K562 (cell line): ENCODE measurements at regions not wholly inside any gene's neighbourhood (a gene's known extent, or its start where the extent isn't known, plus 50 kb on each side); places are given as distances from the start of the nearest gene placed in this dataset.

Source experiments
- DMBX1 ChIP-seq: fragments of 250-450 bp; sonication (Bioruptor Pico); IDR thresholded peaks from 2 replicates; pipeline ENCODE4 v1.8.0; 2022; ENCODE audit warnings: inconsistent platforms, mild to moderate bottlenecking, moderate library complexity, borderline replicate concordance
- ESRRA ChIP-seq: fragments of 450-650 bp; IDR thresholded peaks from 2 replicates; pipeline ENCODE4 v1.6.1; 2014; ENCODE audit warnings: low read depth, mild to moderate bottlenecking, moderate library complexity, borderline replicate concordance
- TF ChIP-seq, protein P1 (sequence below): fragments of 250-450 bp; sonication (Bioruptor Pico); IDR thresholded peaks from 2 replicates; pipeline ENCODE4 v1.8.0; 2021; ENCODE audit warnings: borderline replicate concordance, mild to moderate bottlenecking, moderate library complexity; ENCODE audit not compliant: poor library complexity, severe bottlenecking
- TF ChIP-seq, protein P2 (sequence below), 3 experiments: IDR thresholded peaks in 2 of 3; conservative IDR thresholded peaks in 1 of 3; 2 replicates each; pipeline ENCODE4 v1.5.1; 2011 to 2012; ENCODE audit warnings: low read length in 3 of 3, mild to moderate bottlenecking in 3 of 3, control low read depth in 2 of 3, improper control_type of control experiment in 1 of 3, inconsistent platforms in 1 of 3, low read depth in 1 of 3, mixed read lengths in 1 of 3, moderate library complexity in 1 of 3; ENCODE audit not compliant: insufficient read depth in 2 of 3

DNA sequence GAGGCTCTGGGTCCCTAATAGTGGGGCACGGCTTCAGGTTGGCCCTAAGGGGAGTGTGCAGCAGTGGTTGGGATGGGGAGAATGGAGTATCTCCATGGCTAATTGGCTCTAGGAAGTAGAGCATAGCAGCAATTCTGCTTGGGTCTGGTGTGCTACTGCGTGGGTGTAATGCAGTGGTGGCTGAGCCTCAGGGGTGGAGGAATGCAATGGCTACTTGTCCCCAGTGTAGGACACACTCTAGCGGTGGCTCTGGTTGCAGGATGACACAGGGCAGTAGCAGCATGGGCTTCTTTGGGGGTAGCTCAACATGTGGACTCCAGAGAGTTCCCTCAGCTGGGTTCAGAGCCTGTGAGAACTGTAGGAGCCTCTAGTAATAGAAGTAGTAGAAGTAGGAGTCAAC lies 91.2 kb upstream of the FAM78B start:
- TF ChIP-seq, protein P1, sequence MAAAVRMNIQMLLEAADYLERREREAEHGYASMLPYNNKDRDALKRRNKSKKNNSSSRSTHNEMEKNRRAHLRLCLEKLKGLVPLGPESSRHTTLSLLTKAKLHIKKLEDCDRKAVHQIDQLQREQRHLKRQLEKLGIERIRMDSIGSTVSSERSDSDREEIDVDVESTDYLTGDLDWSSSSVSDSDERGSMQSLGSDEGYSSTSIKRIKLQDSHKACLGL, result no peak
- no peak for TF ChIP-seq DMBX1 (CRISPR knock-in tag)
- TF ChIP-seq, protein P2, sequence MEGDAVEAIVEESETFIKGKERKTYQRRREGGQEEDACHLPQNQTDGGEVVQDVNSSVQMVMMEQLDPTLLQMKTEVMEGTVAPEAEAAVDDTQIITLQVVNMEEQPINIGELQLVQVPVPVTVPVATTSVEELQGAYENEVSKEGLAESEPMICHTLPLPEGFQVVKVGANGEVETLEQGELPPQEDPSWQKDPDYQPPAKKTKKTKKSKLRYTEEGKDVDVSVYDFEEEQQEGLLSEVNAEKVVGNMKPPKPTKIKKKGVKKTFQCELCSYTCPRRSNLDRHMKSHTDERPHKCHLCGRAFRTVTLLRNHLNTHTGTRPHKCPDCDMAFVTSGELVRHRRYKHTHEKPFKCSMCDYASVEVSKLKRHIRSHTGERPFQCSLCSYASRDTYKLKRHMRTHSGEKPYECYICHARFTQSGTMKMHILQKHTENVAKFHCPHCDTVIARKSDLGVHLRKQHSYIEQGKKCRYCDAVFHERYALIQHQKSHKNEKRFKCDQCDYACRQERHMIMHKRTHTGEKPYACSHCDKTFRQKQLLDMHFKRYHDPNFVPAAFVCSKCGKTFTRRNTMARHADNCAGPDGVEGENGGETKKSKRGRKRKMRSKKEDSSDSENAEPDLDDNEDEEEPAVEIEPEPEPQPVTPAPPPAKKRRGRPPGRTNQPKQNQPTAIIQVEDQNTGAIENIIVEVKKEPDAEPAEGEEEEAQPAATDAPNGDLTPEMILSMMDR (IDR thresholded peaks at IDR 0.05 in 2 of 3, conservative IDR thresholded peaks at IDR 0.05 in 1 of 3; ENCODE audit: insufficient read depth in 2 of 3, low read depth in 1 of 3, low read length in 3 of 3), result peak; percentile 33 to 44 (median 38); a peak in 3 of 6 replicates
- TF ChIP-seq ESRRA, result no peak
